ENCODE measurements at regions not wholly inside any gene's neighbourhood (a gene's known extent, or its start where the extent isn't known, plus 50 kb on each side); places are given as distances from the start of the nearest gene placed in this dataset.

GRCh38 chr5:116703328-116703727 lies 128.7 kb upstream of the SEMA6A start:
- no peak for TF ChIP-seq CTCF (IDR thresholded peaks at IDR 0.05; ENCODE audit: low read depth, low read length)
- TF ChIP-seq EZH2phosphoT487 (IDR thresholded peaks at IDR 0.05; ENCODE audit: low read depth), result no peak

All from OCI-LY3 (cell line).